HepG2 (cell line): ENCODE measurements at regions not wholly inside any gene's neighbourhood (a gene's known extent, or its start where the extent isn't known, plus 50 kb on each side); places are given as distances from the start of the nearest gene placed in this dataset.

ENCODE experiments used
- ARNT2 ChIP-seq: sonication (generic); formaldehyde crosslinking; IDR thresholded peaks from 2 replicates; pipeline ENCODE4 v1.8.0; 2022; ENCODE audit warnings: mild to moderate bottlenecking, low read depth, missing genetic modification reagents, moderate library complexity
- CEBPB ChIP-seq: IDR thresholded peaks from 2 replicates; pipeline ENCODE4 v1.6.1; 2011; ENCODE audit warnings: low read depth, low read length, improper control_type of control experiment, borderline replicate concordance
- GABPA ChIP-seq, 2 experiments: IDR thresholded peaks; 2 replicates each; pipeline ENCODE4 v1.6.1; 2011 to 2016; ENCODE audit warnings: low read depth in 2 of 2, low read length in 1 of 2, missing biosample characterization in 1 of 2, missing genetic modification characterization in 1 of 2
- POLR2A ChIP-seq, 2 experiments: IDR thresholded peaks; 2 replicates each; pipeline ENCODE4 v1.6.1; 2011; ENCODE audit warnings: low read depth in 2 of 2, low read length in 2 of 2, mild to moderate bottlenecking in 1 of 2, moderate library complexity in 1 of 2; ENCODE audit not compliant: insufficient read depth in 1 of 2
- ZNF24 ChIP-seq: fragments of 450-650 bp; IDR thresholded peaks from 2 replicates; pipeline ENCODE4 v1.6.1; 2017; ENCODE audit warnings: antibody characterized with exemption, mild to moderate bottlenecking
- TF ChIP-seq, protein P1 (sequence below): sonication (generic); formaldehyde crosslinking; conservative IDR thresholded peaks from 2 replicates; pipeline ENCODE4 v1.4.0; 2020; ENCODE audit warnings: missing genetic modification reagents

DNA sequence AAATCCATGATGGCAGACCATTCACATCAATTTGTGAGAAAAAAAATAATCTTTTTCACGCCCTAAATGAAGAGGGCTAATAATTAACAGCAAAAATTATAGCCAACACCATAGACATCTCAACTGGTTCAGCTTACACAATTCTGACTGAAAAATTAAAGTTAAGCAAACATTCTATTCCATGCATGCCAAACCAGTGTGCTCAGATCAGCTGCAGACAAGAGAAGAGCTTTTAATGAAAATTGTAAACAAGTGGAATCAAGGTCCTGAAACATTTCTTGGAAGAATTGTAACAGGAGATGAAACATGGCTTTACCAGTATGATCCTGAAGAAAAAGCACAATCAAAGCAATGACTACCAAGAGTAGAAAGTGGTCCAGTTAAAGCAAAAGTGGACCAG is 710.4 kb downstream of the EPHA7 start:
- no peak for TF ChIP-seq GABPA (IDR thresholded peaks at IDR 0.05; ENCODE audit: low read depth, low read length)
- no peak for TF ChIP-seq GABPA (CRISPR knock-in tag; IDR thresholded peaks at IDR 0.05; ENCODE audit: low read depth)
- no peak for TF ChIP-seq ZNF24
- TF ChIP-seq CEBPB, result no peak
- TF ChIP-seq, protein P1, sequence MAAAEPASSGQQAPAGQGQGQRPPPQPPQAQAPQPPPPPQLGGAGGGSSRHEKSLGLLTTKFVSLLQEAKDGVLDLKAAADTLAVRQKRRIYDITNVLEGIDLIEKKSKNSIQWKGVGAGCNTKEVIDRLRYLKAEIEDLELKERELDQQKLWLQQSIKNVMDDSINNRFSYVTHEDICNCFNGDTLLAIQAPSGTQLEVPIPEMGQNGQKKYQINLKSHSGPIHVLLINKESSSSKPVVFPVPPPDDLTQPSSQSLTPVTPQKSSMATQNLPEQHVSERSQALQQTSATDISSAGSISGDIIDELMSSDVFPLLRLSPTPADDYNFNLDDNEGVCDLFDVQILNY (CRISPR knock-in tag), result no peak
- TF ChIP-seq POLR2A (IDR thresholded peaks at IDR 0.05; ENCODE audit: insufficient read depth in 1 of 2, low read depth in 2 of 2, low read length in 2 of 2), result no peak
- no peak for TF ChIP-seq ARNT2 (CRISPR knock-in tag)
